Stimulated activated naive CD4-positive, alpha-beta T cell (primary cell): ENCODE measurements at regions not wholly inside any gene's neighbourhood (a gene's known extent, or its start where the extent isn't known, plus 50 kb on each side); places are given as distances from the start of the nearest gene placed in this dataset.
"Not testable (repeated sequence)": the region's sequence is repeated elsewhere in the genome, so short reads cannot be mapped to it uniquely, and the experiment has no call there.

ENCODE experiments used
- DNase-seq, 6 experiments: peaks; one replicate each; lab custom pipeline; 2025; lab: John Stamatoyannopoulos, UW

DNA sequence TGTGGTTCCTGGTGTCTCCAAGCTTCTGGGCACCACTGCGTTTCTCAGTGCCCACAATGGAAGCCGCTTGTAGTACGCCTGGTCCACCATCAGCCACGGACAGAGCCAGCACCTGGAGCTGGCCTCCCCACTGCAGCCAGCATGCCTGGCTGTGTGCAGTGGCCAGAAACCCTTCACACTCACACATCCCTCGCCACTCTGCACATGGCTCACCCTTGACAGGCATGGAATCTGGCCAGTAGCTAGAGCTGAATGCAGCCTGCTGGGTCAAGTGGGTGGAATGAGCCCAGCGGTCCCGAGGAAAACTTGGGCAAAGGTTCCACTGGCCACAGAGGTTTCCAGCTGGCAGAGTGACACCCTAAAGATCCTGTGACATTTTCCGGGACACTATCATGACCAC lies 146.0 kb upstream of the ADO start:
- no peak for DNase-seq

DNA sequence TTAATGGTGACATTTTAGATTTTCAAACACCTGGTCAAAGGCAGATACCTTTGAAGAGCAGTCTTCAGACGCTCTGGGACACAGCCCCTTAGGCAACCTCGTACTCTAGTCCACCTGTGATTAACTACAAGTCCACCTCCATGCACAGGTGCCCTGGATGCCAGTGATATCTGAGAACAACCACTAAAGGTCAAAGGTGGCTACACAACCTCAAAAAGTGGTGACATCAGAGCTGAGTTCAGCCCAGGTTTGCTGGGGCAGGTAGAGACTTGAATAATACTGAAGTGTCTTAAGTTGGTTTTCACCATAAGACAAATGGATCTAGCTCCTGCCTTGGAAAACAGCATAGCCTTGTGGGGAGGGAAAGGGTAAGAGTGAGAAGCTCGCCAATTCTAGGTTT lies 143.4 kb upstream of the ADO start:
- DNase-seq: no peak

GRCh38 chr10:62662486-62662885 lies 142.0 kb upstream of the ADO start:
- DNase-seq: no peak

DNA sequence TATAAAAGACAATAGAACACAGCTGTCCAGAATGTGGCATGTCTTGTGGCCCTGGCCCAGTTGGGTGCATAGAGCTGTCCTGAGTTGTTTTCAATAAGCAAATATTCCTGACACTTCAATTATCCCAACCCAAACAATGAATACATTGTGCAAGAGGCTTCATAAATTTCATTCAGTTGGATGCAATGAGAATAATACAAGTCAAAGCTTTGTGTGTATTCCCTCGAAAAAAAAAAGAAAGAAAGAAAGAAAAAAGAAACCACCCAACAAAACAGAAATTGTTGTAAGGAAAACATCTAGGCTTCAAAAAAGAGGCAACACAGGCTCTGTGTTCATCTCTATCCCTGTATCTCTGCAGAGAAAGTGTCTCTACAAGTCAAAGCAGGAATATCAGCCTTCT lies 138.7 kb upstream of the ADO start:
- DNase-seq: no peak

GRCh38 chr10:62666275-62666674 lies 138.2 kb upstream of the ADO start:
- DNase-seq: no peak

DNA sequence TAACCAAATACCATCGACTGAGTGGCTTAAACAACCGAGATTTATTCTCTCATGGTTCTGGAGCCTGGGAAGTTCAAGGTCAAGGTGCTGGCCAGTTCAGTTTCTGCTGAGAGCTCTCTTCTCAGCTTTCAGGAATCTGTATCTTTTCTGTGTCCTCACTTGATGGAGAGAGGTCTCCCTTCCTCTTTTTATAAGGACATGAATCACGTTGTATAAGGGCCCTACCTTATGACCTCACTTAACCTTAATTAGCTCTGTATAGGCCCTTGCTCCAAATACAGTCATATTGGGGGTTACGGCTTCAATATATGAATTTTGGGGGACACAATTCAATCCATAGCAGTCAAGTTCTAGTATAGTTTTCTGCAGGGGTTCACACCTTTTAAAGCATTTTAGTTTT lies 135.2 kb upstream of the ADO start:
- DNase-seq: no peak

DNA sequence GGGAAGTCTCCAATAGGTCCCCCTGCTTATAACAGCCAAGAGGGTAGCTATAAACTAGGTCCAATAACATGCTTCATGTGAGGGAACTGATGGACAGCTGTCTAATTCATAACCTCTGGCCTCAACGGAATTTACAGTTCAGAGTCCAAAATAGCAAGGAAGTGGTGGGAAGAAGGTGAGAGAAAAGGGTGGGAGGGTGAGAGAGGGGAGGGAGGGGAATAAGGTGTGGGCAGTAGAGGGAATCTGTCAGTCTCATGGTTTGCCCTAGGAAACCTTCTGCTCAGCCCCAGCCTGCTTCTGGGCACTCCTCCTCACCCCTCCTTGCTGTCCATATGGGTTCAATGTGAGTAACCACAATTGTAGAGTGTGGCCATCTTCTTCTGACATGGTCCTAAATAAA lies 133.4 kb upstream of the ADO start:
- DNase-seq: no peak

- peak in 1 of 6 experiments; percentile 22 for DNase-seq
Observed at GRCh38 chr10:62681211-62681940, 123.1 kb upstream of the ADO start.

DNA sequence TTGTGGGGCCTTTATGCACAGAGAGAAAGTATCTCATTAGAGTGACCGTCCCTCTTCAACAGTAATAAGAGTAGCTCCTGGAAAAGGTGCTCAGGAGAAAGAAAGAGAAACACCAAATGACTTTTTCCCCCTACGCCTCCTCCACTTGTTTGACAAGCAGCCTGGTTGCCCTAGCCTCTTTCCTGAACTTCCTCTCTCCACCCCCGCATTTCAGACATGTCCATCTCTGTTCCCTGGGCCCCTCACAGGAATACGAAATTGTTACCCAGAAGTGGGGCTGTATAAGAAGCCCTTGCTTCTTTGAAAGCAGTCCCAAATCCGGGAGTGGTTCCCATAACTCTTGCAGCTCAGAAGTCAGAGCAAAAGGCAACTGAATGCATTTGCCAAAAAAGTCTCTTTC lies 119.6 kb upstream of the ADO start:
- no peak for DNase-seq

DNA sequence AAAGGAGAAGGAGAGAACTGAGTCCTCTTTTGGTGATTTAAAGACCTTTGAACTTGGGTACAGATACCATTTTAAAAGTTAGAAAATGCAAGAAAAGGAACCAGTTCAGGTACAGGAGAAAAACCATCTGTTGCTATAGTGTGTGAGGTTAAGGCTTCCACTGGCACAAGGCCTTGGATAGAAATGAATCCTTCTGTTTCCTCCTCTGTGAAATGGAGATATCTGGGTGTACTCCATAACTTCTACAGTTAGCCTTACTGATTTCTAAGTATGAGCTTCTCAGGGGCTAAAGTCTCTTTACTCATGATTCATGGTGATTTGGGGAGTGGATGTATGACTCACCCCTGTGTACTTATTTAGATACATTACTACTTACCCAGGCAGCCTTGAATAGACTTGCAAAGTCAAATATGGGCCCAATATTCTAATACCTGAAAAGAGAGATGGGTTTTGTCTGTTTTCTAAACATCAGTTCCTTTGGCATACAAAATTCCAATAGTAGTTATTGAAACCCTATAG lies 117.2 kb upstream of the ADO start:
- DNase-seq: no peak

- DNase-seq: no peak
Observed at GRCh38 chr10:62688971-62689700, 115.4 kb upstream of the ADO start.

DNA sequence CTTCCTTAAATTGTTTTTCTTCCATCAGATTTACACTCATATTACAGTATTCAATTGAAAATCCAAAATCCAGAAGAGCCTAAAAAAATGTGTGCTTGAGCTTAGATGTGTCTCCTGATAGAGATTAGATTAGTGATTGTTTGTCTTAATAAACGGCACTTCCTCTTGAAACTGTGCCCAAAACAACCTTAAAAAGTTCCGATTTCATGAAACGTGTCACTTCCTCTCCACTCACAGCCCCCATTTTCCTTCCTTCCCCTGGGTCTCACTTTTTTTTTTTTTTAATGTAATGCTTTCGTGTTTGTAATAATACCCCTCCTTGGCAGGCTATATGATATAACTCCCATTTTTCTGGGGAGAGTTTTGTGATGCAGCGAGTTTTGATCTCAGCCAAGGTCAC lies 114.8 kb upstream of the ADO start:
- peak in 2 of 6 experiments; percentile 13 to 32 for DNase-seq

GRCh38 chr10:62690703-62691102 lies 113.8 kb upstream of the ADO start:
- DNase-seq: no peak

GRCh38 chr10:62691336-62691735 lies 113.2 kb upstream of the ADO start:
- no peak for DNase-seq

- no peak for DNase-seq
Observed at GRCh38 chr10:62692085-62692484, 112.4 kb upstream of the ADO start.

DNA sequence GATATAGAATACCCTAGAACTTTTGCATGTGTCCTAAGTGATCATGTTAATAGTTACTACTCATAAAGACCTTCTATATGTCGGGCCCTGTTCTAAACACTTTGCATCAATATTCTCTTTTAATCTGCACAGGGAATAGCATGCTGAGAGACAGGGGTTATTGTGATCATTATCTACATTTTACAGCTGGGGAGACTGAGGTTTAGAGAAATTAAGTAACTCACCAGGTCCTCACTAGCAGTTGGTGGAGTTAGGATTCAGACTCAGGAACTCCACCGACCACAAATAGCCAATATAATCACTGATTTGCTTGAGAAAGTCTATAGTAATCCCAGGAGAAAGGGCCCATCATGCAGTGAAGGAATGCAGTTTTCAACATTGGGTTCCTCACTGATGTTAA lies 111.2 kb upstream of the ADO start:
- no peak for DNase-seq

DNA sequence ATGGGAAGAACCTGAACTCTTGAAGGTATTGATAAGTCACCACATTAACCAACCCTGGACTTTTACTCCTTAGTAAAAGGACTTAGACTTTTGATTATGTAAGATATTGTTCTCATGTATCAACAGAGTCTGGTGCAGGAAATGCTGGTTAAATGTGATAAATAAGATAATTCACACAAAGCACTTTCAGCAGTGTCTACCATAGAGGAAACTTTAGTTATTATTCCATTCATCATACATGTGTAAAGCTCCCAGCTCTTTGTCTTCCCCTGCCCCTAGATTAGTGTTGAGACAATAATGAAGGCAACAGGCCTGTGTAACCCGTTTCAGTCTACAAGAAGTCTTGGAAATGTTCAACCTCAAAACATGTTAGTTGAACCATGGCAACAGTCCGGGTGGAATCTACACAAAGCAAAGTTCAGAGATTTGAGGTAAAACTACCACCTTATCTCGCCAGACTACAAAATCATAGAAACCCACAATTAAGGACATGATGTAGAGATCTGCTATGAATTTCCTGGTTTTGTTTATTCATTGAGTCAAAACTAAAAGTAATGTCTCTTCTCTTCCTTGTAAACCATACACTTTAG lies 109.9 kb upstream of the ADO start:
- no peak for DNase-seq

DNA sequence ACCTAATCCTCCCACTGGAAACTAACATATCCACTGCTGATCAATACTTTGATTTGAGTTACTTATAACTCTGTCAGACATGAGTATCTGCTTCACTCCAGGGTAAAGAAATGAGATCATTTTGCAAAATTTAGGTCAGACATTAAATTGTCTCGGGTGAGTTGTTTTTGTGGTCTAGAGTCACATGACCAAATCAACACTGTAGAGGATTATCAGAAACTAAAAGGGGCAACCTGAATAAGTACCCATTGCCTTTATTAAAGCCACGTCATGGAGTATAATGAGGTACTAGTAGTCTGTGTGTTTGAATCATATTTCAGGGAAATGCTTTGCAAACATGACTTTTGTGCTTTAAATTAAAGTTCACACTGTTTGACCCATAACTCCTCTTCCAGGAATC lies 107.7 kb upstream of the ADO start:
- no peak for DNase-seq

DNA sequence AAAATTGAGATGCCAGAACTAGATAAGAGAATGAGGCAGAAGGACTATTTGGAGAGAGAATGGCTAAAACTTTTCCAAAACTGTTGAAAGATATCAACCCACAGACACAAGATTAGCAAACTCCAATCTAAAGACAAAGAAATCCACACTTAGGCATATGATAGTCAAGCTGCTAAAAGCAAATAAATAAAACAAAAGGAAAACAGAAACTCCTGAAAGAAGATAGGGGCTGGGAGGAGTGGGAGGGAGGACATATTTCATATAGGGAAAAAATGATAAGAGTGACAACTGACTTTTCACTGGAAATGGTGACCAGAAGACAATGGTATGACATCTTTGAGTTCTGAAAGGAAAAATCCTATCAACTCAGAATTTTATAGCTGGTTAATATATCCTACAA lies 105.4 kb upstream of the ADO start:
- no peak for DNase-seq

GRCh38 chr10:62704121-62704520 lies 100.4 kb upstream of the ADO start:
- DNase-seq: not testable (repeated sequence)

- no peak for DNase-seq
Observed at GRCh38 chr10:62705789-62706188, 98.7 kb upstream of the ADO start.

- no peak for DNase-seq
Observed at GRCh38 chr10:62707810-62708209, 96.7 kb upstream of the ADO start.

GRCh38 chr10:62708569-62708968 lies 96.0 kb upstream of the ADO start:
- DNase-seq: no peak
